ENCODE measurements at regions not wholly inside any gene's neighbourhood (a gene's known extent, or its start where the extent isn't known, plus 50 kb on each side); places are given as distances from the start of the nearest gene placed in this dataset.

- ATAC-seq (ENCODE audit: low read depth), result no peak
- H3K23ac ChIP-seq (ENCODE audit: low read depth, low read length), result no peak overlapping the region
- WGBS, 2 experiments (ENCODE audit: extremely low coverage in 2 of 2, insufficient read length in 1 of 2), result 53% methylated on average over 15 of the region's 42 CpGs; no CpG with 5 or more reads in 1 of the 2 experiments
- H3K4ac ChIP-seq (ENCODE audit: low read depth, low read length), result no peak overlapping the region
- H4K5ac ChIP-seq (ENCODE audit: low read depth, low read length), result no peak overlapping the region
- no peak overlapping the region for H3K18ac ChIP-seq (ENCODE audit: low read depth, low read length)
- no peak overlapping the region for H3K56ac ChIP-seq (ENCODE audit: extremely low read depth, insufficient read depth, low read length)
- no peak overlapping the region for H2AK5ac ChIP-seq (ENCODE audit: low read depth, low read length)
- no peak overlapping the region for H3K4me2 ChIP-seq (ENCODE audit: low read depth, low read length)
- H4K91ac ChIP-seq (ENCODE audit: insufficient read depth, low read depth, low read length), result no peak overlapping the region
- ChIA-PET CTCF (no interaction called here), POLR2A (ENCODE audit: unreplicated experiment) (no interaction called here)
- no peak overlapping the region for H2BK120ac ChIP-seq (ENCODE audit: low read depth, low read length)
- BruUV-seq (replicated peaks), result no TSS peak
- H3K36me3 ChIP-seq (ENCODE audit: control insufficient read depth, insufficient read depth, low read length), result no peaks in the 10 kb centered on the region
- DNase-seq, result no peak
- no peaks in the 10 kb centered on the region for H3K4me1 ChIP-seq (ENCODE audit: control insufficient read depth, insufficient read depth, low read length)
- no peaks in the 10 kb centered on the region for H3K79me1 ChIP-seq (ENCODE audit: low read depth in 1 of 2, low read length in 2 of 2)
- no peak overlapping the region for H2BK20ac ChIP-seq (ENCODE audit: low read depth, low read length)
- no peak overlapping the region for H3K27ac ChIP-seq (ENCODE audit: insufficient read depth, low read length)
- H3K9me1 ChIP-seq (ENCODE audit: insufficient read depth, low read length), result no peaks in the 10 kb centered on the region
- no peak overlapping the region for H2AFZ ChIP-seq (replicated peaks; ENCODE audit: low read length, poor library complexity)
- dilution Hi-C loops (cut with HindIII; ENCODE audit: low sequenced_read_pairs, unreplicated experiment), result no loop called here
- TF ChIP-seq MXI1 (IDR thresholded peaks at IDR 0.05; ENCODE audit: borderline replicate concordance, low read depth, low read length) (no peak), CEBPB (IDR thresholded peaks at IDR 0.05; ENCODE audit: low read depth, low read length) (no peak), RAD21 (IDR thresholded peaks at IDR 0.05; ENCODE audit: low read length) (no peak), RCOR1 (IDR thresholded peaks at IDR 0.05; ENCODE audit: insufficient replicate concordance, low read length) (no peak), ELK1 (IDR thresholded peaks at IDR 0.05; ENCODE audit: borderline replicate concordance, low read depth, low read length) (no peak), USF2 (IDR thresholded peaks at IDR 0.05; ENCODE audit: low read depth, low read length) (no peak), BHLHE40 (IDR thresholded peaks at IDR 0.05; ENCODE audit: low read depth, low read length) (no peak), NFE2L2 (IDR thresholded peaks at IDR 0.05; ENCODE audit: low read depth, low read length) (no peak), MAFK (IDR thresholded peaks at IDR 0.05; ENCODE audit: low read depth, low read length) (no peak), SMC3 (IDR thresholded peaks at IDR 0.05; ENCODE audit: low read depth, low read length) (no peak), FOS (IDR thresholded peaks at IDR 0.05; ENCODE audit: low read depth, low read length) (no peak), CTCF (conservative IDR thresholded peaks at IDR 0.05; ENCODE audit: low read depth, low read length) (no peak), CHD1 (IDR thresholded peaks at IDR 0.05; ENCODE audit: low read depth, low read length) (no peak), MAZ (IDR thresholded peaks at IDR 0.05; ENCODE audit: borderline replicate concordance, low read depth, low read length) (no peak), RFX5 (IDR thresholded peaks at IDR 0.05; ENCODE audit: low read depth, low read length) (no peak), POLR2A (IDR thresholded peaks at IDR 0.05; ENCODE audit: low read depth, low read length) (no peak)
- H2BK5ac ChIP-seq (ENCODE audit: low read depth, low read length, poor library complexity, severe bottlenecking), result no peak overlapping the region
- H3K14ac ChIP-seq (replicated peaks; ENCODE audit: low read depth, low read length), result no peak overlapping the region
- no peak overlapping the region for H3K9ac ChIP-seq (ENCODE audit: low read depth, low read length)
- 0 out of 2 replicates have a peak, but pooled peaks cover 3% of the 10 kb centered on the region for H3K27me3 ChIP-seq (ENCODE audit: control insufficient read depth, insufficient read depth, low read length)
- H4K20me1 ChIP-seq (ENCODE audit: insufficient read depth, low read length), result no peaks in the 10 kb centered on the region
- no peak overlapping the region for H3K4me3 ChIP-seq (ENCODE audit: insufficient read depth, low read depth, low read length)
- in situ Hi-C loops (cut with MboI; ENCODE audit: low sequenced_read_pairs), result no loop called here
- H2BK15ac ChIP-seq (ENCODE audit: low read depth, low read length), result no peak overlapping the region
- intact Hi-C loops (cut with micrococcal nuclease), result no loop called here
- no peak overlapping the region for H2AK9ac ChIP-seq (replicated peaks; ENCODE audit: low read depth, low read length, poor library complexity)
- H4K8ac ChIP-seq (ENCODE audit: low read depth in 2 of 2, low read length in 2 of 2), result no peak overlapping the region
- H3K9me3 ChIP-seq (ENCODE audit: control insufficient read depth, insufficient read depth, low read length), result no peaks in the 10 kb centered on the region
These were observed 115.2 kb upstream of the PITRM1 start for GRCh38 chr10:3287572-3288445.
